GM04503 (cell line): ENCODE measurements at regions not wholly inside any gene's neighbourhood (a gene's known extent, or its start where the extent isn't known, plus 50 kb on each side); places are given as distances from the start of the nearest gene placed in this dataset.
"Not testable (repeated sequence)": the region's sequence is repeated elsewhere in the genome, so short reads cannot be mapped to it uniquely, and the experiment has no call there.

Experiments used
- DNase-seq: peaks from one replicate; pipeline ENCODE4 v3.0.0-alpha.2; 2012; ENCODE audit warnings: low read depth

- peak; percentile 61 for DNase-seq
These were observed 150.2 kb upstream of the CLEC14A start for GRCh38 chr14:38405851-38406635.

GRCh38 chr14:38404616-38405015 lies 148.7 kb upstream of the CLEC14A start:
- DNase-seq, result no peak

- peak; percentile 96 for DNase-seq
These were observed 148.2 kb upstream of the CLEC14A start for GRCh38 chr14:38404100-38404541.

GRCh38 chr14:38400751-38401150 lies 144.9 kb upstream of the CLEC14A start:
- no peak for DNase-seq

- no peak for DNase-seq
These were observed 143.8 kb upstream of the CLEC14A start for GRCh38 chr14:38399652-38400051.

- DNase-seq, result no peak
These were observed 138.9 kb upstream of the CLEC14A start for GRCh38 chr14:38394767-38395166.

GRCh38 chr14:38394064-38394463 lies 138.2 kb upstream of the CLEC14A start:
- no peak for DNase-seq

GRCh38 chr14:38391334-38391733 lies 135.4 kb upstream of the CLEC14A start:
- peak; percentile 21 for DNase-seq

- peak; percentile 65 for DNase-seq
These were observed 133.8 kb upstream of the CLEC14A start for GRCh38 chr14:38389681-38390080.

GRCh38 chr14:38387821-38388220 lies 131.9 kb upstream of the CLEC14A start:
- DNase-seq, result no peak

GRCh38 chr14:38385836-38386235 lies 129.9 kb upstream of the CLEC14A start:
- no peak for DNase-seq

GRCh38 chr14:38385343-38385742 lies 129.4 kb upstream of the CLEC14A start:
- no peak for DNase-seq

- no peak for DNase-seq
These were observed 128.8 kb upstream of the CLEC14A start for GRCh38 chr14:38384741-38385140.

- no peak for DNase-seq
These were observed 112.0 kb upstream of the CLEC14A start for GRCh38 chr14:38367922-38368321.

GRCh38 chr14:38366374-38366773 lies 110.5 kb upstream of the CLEC14A start:
- DNase-seq, result no peak

GRCh38 chr14:38363217-38363616 lies 107.3 kb upstream of the CLEC14A start:
- DNase-seq, result no peak

- DNase-seq, result peak; percentile 65
These were observed 101.7 kb upstream of the CLEC14A start for GRCh38 chr14:38357557-38357956.

- not testable (repeated sequence) for DNase-seq
These were observed 99.6 kb upstream of the CLEC14A start for GRCh38 chr14:38355473-38355872.

GRCh38 chr14:38350102-38350501 lies 94.2 kb upstream of the CLEC14A start:
- no peak for DNase-seq

- peak; percentile 77 for DNase-seq
These were observed 86.9 kb upstream of the CLEC14A start for GRCh38 chr14:38342803-38343202.

GRCh38 chr14:38339696-38340095 lies 83.8 kb upstream of the CLEC14A start:
- DNase-seq, result peak; percentile 70

GRCh38 chr14:38336298-38336697 lies 80.4 kb upstream of the CLEC14A start:
- no peak for DNase-seq

GRCh38 chr14:38330275-38330674 lies 74.4 kb upstream of the CLEC14A start:
- no peak for DNase-seq

- DNase-seq, result no peak
These were observed 73.4 kb upstream of the CLEC14A start for GRCh38 chr14:38329246-38329645.
